CD4-positive, alpha-beta T cell treated with Interleukin-17A for 1 hour (primary cell): ENCODE measurements at regions not wholly inside any gene's neighbourhood (a gene's known extent, or its start where the extent isn't known, plus 50 kb on each side); places are given as distances from the start of the nearest gene placed in this dataset.
"Not testable (repeated sequence)": the region's sequence is repeated elsewhere in the genome, so short reads cannot be mapped to it uniquely, and the experiment has no call there.

Experiments
- DNase-seq: peaks from one replicate; pipeline ENCODE4 v3.0.0-alpha.2; 2020

- no peak for DNase-seq
Observed at GRCh38 chr5:25362799-25363198, 718.0 kb upstream of the CDH10 start.

DNA sequence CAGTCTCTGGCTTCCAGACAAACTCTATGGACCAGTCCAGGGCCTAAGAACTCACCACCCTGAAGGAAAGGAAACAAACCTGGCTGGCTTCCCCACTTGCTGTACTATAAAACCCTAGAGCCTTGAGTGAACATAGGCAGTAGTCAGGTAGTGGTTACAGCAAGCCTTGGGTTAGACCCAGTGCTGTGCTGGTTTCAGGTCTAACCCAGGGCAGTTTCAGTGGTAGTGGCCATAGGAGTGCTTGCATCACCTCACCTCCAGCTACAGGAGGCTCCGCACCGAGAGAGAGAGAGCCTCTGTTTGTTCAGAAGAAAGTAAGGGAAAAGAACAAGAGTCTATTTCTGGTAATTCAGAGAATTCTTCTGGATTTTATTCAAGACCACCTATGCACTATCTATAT is 714.1 kb upstream of the CDH10 start:
- no peak for DNase-seq

GRCh38 chr5:25357605-25358004 is 712.8 kb upstream of the CDH10 start:
- DNase-seq, result no peak

DNA sequence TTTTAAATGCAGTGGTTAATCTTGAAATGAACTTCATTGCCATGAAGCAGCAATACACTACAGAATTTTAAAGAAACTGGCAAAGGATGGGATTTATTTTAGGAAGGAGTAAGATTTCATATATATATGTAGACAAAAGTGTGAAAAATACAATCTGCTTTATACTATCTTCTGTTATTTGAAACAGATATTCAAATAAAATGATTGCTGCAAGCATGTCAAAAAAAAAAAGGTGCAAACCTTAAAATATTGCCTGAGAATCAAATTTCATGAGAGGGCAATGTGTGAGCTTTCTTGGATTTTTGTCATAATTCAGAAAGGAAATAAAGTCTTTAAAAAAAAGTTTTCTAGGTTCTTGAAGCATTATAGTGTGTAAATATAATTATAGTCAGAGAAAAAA is 705.0 kb upstream of the CDH10 start:
- DNase-seq, result no peak

DNA sequence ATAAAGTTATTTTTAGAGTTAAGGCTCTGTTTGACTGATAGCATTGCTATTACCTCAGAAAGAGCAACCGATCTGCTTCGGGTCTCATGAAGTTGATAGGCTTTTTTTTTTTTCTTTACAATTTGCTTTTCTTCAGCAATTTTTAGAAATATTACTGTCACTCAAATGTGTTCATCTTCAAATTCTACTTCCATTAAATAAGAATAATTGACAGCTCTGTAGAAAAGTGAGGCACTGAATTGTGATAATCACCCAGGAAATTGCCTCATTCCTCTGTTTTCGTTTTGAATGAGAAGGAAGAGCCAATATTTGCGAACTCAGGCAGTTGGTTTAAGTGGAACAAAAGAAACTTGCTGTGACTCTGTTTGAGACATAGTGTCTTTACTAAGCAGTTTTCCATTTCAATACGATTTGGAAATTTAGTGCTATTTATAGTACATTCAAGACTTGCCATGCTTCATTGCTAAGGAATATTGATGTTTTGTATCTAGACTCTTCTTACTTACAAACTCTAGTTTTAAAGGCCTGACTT is 700.5 kb upstream of the CDH10 start:
- DNase-seq, result no peak

DNA sequence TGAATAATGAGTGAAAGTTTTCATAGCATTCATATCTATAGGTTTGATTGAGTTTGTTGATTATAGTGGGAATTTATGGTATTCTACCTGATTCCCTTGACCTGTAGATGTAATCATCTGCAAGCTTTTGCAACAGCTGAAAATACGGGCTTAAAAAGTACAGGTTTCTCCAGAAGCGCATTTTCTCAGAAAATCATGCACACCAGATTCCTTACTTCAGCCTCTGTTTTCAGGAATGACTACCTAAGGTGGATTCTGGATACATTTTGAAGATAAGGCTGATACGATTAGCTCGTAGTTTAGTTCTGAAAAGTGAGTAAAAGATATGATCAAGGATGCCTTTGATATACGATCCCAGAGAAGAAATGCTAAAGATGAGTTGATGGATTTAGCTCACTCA is 694.8 kb upstream of the CDH10 start:
- no peak for DNase-seq

DNA sequence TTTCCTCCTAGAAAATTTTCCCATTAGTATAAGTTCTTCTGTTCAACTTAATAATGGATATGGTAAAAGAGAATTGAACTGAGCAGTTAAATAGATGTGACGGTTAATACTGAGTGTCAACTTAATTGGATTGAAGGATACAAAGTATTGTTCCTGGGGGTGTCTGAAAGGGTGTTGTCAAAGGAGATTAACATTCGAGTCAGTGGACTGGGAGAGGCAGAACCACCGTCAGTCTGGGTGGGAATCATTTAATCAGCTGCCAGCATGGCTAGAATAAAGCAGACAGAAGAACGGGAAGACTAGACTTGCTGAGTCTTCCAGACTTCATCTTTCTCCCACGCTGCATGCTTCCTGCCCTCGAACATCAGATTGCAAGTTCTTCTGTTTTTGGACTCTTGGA is 689.6 kb upstream of the CDH10 start:
- no peak for DNase-seq

GRCh38 chr5:25330721-25331120 is 685.9 kb upstream of the CDH10 start:
- no peak for DNase-seq

- no peak for DNase-seq
Observed at GRCh38 chr5:25327172-25327571, 682.4 kb upstream of the CDH10 start.

DNA sequence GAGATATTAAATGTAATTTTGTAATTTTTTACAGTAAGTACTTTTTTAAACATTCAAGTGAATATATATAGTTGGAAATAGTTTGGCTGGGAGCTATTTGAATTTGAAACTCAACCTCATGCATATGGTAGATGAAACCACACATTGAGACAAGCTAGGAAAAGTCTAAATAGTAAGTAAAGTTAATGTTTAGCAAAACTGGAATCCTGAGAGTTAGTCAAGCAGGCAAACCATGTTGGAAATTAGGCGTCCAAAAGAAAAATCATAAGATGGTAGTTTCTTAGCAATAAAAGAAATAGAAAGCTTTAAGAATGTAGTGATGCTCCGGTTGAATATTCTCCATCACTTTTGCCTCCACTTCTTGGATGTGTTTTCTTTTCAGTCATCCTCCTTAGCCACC is 657.1 kb upstream of the CDH10 start:
- DNase-seq, result no peak

DNA sequence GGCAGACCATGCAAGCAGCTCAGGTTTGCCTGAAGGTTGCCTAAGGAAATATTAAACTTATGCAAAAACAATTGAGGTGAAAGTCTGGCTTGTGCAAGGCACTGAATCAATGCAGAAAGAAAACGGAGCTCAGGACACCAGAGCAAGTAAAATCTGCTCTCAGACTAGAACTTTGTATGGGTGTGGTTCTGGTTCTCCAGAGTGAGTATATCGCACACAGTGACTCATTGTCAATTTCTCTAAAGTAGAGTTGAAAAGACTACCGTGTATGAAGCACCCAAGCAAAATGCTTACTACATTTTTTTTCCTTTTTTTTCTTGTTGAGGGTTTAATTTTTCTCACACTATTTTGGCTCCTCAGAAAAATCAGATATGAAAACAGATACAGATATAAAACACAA is 650.3 kb upstream of the CDH10 start:
- no peak for DNase-seq

GRCh38 chr5:25289766-25290165 is 645.0 kb upstream of the CDH10 start:
- DNase-seq, result not testable (repeated sequence)

DNA sequence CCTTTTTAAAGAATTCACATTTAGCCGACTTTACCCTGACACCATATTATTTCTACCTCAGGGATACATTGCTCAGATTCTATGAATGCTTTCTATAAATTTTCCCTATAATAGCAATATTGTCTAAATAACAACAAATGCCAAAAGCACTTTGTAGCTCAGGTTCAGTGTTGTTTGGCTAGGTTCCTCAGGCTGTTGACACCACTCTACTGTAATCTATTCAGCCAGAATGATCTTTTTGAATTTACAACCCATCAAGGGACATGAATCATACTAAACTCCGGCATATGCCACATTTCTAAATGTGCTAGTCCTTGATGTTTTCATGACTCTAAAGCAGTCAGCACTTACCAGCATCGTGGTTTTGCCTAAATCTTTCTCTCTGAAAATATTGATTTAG is 641.5 kb upstream of the CDH10 start:
- no peak for DNase-seq

DNA sequence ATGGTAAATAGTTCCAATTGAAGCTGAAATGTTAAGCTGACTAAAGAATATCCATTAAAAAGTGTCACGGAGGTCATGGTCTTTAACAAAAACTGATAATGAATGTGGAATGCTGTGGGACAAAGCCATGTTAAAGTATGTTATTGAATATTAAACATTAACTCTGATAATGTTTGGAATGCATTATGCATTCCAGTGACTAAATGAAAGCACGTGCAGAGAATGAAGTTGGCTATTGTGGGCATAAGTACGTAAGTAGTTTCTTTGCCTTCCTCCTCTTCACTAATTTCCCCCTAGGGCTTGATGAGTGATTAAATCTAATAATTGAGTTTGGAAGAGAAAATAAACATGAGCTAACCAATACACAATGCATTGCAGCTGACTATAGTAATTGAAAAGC is 640.4 kb upstream of the CDH10 start:
- no peak for DNase-seq

DNA sequence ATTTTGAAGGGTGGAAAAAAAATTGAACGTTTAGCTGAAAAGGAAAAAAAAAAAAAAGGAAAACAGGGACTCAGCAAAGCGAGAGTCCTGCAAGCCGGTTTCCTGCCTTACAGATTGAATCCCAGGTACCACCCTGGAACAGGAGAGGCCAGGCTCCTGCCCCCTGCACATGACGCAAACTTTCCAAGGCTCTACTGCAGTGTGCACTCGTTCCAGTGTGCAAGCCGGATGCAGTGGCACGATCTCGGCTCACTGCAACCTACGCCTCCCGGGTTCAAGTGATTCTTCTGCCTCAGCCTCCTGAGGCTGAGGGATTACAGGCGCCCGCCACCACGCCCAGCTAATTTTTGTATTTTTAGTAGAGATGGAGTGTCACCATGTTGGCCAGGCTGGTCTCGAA is 618.7 kb upstream of the CDH10 start:
- DNase-seq, result not testable (repeated sequence)

GRCh38 chr5:25262221-25262620 is 617.4 kb upstream of the CDH10 start:
- DNase-seq, result no peak

DNA sequence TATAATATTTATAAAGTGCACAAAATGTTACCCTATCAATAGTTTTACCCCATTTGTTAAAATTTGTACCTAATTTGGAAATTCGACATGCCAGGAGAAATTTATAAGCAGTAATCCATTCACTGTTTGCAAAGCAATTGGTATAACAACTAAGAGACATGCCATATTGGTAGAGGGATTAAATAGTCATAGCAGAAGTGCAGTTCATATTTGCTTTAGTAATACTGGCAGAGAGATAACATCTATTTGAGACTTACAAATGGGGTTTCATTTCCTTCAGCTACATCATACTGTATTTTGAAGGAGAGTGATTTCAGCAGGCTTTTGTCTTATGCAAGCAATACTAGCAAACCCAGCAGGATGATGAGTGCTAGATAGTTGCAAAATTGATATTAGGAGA is 610.4 kb upstream of the CDH10 start:
- DNase-seq, result no peak

DNA sequence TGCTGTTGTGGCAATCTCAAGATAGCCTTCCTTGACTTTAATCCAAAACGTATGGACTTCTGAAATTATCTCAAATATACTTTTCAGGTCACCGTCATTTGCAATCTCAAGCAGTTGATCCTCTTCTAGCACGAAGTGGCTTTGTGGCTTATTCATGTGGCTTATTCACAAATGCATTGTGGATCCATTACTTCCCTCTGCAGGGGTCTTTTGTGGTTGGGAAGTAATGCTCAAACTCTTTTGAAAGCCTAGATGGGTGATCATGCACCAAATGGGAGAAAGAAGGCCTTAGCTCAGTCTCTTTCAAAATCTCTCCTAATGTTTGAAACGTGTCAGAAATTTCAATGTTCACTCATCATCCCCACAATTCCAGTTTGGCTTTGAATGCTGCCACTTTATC is 597.2 kb upstream of the CDH10 start:
- DNase-seq, result no peak

DNA sequence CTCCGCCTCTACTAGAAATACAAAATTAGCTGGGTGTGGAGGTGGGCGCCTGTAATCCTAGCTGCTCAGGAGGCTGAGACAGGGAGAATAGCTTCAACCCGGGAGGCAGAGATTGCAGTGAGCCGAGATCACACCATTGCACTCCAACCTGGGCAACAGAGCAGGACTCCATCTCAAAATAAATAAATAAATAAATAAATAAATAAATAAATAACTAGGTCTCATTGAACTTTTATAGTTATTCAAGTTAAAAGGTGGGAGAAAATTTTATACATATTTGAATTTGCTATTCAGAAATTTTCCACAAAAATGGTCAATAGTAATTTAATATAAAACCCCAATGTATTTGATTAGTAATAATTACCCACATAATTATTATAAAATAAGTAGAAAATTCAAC is 593.9 kb upstream of the CDH10 start:
- not testable (repeated sequence) for DNase-seq

GRCh38 chr5:25224316-25224982 is 579.7 kb upstream of the CDH10 start:
- DNase-seq, result no peak

- DNase-seq, result not testable (repeated sequence)
Observed at GRCh38 chr5:25199902-25200301, 555.1 kb upstream of the CDH10 start.

- DNase-seq, result no peak
Observed at GRCh38 chr5:25190521-25191000, 545.8 kb upstream of the CDH10 start.

- DNase-seq, result no peak
Observed at GRCh38 chr5:25181249-25181648, 536.5 kb upstream of the CDH10 start.

DNA sequence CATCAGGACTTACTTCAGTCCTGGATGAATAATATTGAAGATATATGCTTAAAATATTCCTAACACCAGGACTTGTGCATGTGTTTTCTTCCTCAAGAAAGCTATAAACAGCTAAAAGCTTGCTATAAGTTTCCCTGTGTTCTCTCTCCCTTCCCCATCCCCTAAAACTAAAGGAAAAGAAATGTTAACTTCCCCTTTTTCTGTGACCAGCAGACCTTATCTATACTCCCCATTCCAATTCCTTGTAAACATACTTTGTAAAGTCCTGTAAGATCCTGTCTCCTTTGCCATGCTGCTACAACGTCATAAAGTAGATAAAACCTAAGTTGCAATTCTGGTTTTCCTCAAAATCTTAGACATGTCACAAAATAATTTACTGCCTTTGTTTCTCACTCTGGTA is 517.8 kb upstream of the CDH10 start:
- DNase-seq, result not testable (repeated sequence)

GRCh38 chr5:25160891-25161290 is 516.1 kb upstream of the CDH10 start:
- no peak for DNase-seq
